ENCODE measurements at regions not wholly inside any gene's neighbourhood (a gene's known extent, or its start where the extent isn't known, plus 50 kb on each side); places are given as distances from the start of the nearest gene placed in this dataset.

- Histone ChIP-seq H3K27ac (no peak overlapping the region), H3K9me3 (no peaks in the 10 kb centered on the region), H3K4me1 (no peaks in the 10 kb centered on the region), H3K27me3 (peaks cover 12% of the 10 kb centered on the region), H3K4me3 (no peak overlapping the region), H3K36me3 (no peaks in the 10 kb centered on the region)
- TF ChIP-seq POLR2A (IDR thresholded peaks at IDR 0.05), result no peak
- TF ChIP-seq POLR2AphosphoS5 (IDR thresholded peaks at IDR 0.05), result no peak
- no peak for TF ChIP-seq CTCF (IDR thresholded peaks at IDR 0.05)
- no peak for TF ChIP-seq EP300 (IDR thresholded peaks at IDR 0.05)
- WGBS, result 83% methylated on average over 7 of the region's 7 CpGs
- no peak for DNase-seq (ENCODE audit: low spot score in 2 of 2)
Measured at GRCh38 chr1:200253774-200254495, 155.9 kb downstream of the ZNF281 start.

- Histone ChIP-seq H3K9me3 (no peaks in the 10 kb centered on the region), H3K4me1 (no peaks in the 10 kb centered on the region), H3K27me3 (peaks cover 23% of the 10 kb centered on the region), H3K27ac (no peak overlapping the region), H3K4me3 (no peak overlapping the region), H3K36me3 (no peaks in the 10 kb centered on the region)
- DNase-seq (ENCODE audit: low spot score in 2 of 2), result no peak
- no peak for TF ChIP-seq CTCF (IDR thresholded peaks at IDR 0.05)
- TF ChIP-seq POLR2AphosphoS5 (IDR thresholded peaks at IDR 0.05), result no peak
- TF ChIP-seq EP300 (IDR thresholded peaks at IDR 0.05), result no peak
- TF ChIP-seq POLR2A (IDR thresholded peaks at IDR 0.05), result no peak
- 71% methylated on average over 5 of the region's 5 CpGs for WGBS
Measured at GRCh38 chr1:200252531-200252930, 157.3 kb downstream of the ZNF281 start.

GRCh38 chr1:200250469-200250868 is 159.4 kb downstream of the ZNF281 start:
- TF ChIP-seq EP300 (IDR thresholded peaks at IDR 0.05), result no peak
- TF ChIP-seq CTCF (IDR thresholded peaks at IDR 0.05), result no peak
- TF ChIP-seq POLR2AphosphoS5 (IDR thresholded peaks at IDR 0.05), result no peak
- TF ChIP-seq POLR2A (IDR thresholded peaks at IDR 0.05), result no peak
- no peak for DNase-seq (ENCODE audit: low spot score in 2 of 2)
- WGBS, result 68% methylated on average over 5 of the region's 5 CpGs

GRCh38 chr1:200248541-200248940 is 161.3 kb downstream of the ZNF281 start:
- no peak overlapping the region for H3K27ac ChIP-seq
- no peaks in the 10 kb centered on the region for H3K9me3 ChIP-seq
- no peak for DNase-seq (ENCODE audit: low spot score in 2 of 2)
- TF ChIP-seq POLR2A (IDR thresholded peaks at IDR 0.05) (no peak), EP300 (IDR thresholded peaks at IDR 0.05) (no peak), CTCF (IDR thresholded peaks at IDR 0.05) (no peak), POLR2AphosphoS5 (IDR thresholded peaks at IDR 0.05) (no peak)
- H3K36me3 ChIP-seq, result no peaks in the 10 kb centered on the region
- 50% methylated on average over 7 of the region's 8 CpGs for WGBS
- no peaks in the 10 kb centered on the region for H3K4me1 ChIP-seq
- no peak overlapping the region for H3K4me3 ChIP-seq
- peaks cover 34% of the 10 kb centered on the region for H3K27me3 ChIP-seq

More at GRCh38 chr1:200250469-200250868, 159.4 kb downstream of the ZNF281 start:
- H3K27me3 ChIP-seq, result peaks cover 27% of the 10 kb centered on the region
- no peaks in the 10 kb centered on the region for H3K36me3 ChIP-seq
- H3K27ac ChIP-seq, result no peak overlapping the region
- H3K9me3 ChIP-seq, result no peaks in the 10 kb centered on the region
- H3K4me1 ChIP-seq, result no peaks in the 10 kb centered on the region
- H3K4me3 ChIP-seq, result no peak overlapping the region

- no peak overlapping the region for H3K4me3 ChIP-seq
- no peak overlapping the region for H3K27ac ChIP-seq
- no peak for TF ChIP-seq CTCF (IDR thresholded peaks at IDR 0.05)
- TF ChIP-seq EP300 (IDR thresholded peaks at IDR 0.05), result no peak
- no peak for TF ChIP-seq POLR2A (IDR thresholded peaks at IDR 0.05)
- no peak for TF ChIP-seq POLR2AphosphoS5 (IDR thresholded peaks at IDR 0.05)
- peaks cover 44% of the 10 kb centered on the region for H3K27me3 ChIP-seq
- 39% methylated on average over 14 of the region's 14 CpGs for WGBS
- no peaks in the 10 kb centered on the region for H3K9me3 ChIP-seq
- DNase-seq (ENCODE audit: low spot score in 2 of 2), result no peak
- H3K4me1 ChIP-seq, result peaks cover 3% of the 10 kb centered on the region
- H3K36me3 ChIP-seq, result no peaks in the 10 kb centered on the region
Measured at GRCh38 chr1:200247518-200247917, 162.3 kb downstream of the ZNF281 start.

Data from suprapubic skin (tissue), 4 donors.